GM23338 (cell line): ENCODE measurements at regions not wholly inside any gene's neighbourhood (a gene's known extent, or its start where the extent isn't known, plus 50 kb on each side); places are given as distances from the start of the nearest gene placed in this dataset.

Experiments
- ATAC-seq: fragments of 200-7000 bp; cut with Tn5 transposase; 3 replicates; pipeline ENCODE4 v1.9.1; 2020
- DNase-seq: peaks from one replicate; pipeline ENCODE4 v3.0.0-alpha.2; 2015; ENCODE audit warnings: low spot score
- H2AFZ ChIP-seq: fragments of 200-600 bp; sonication (generic); 2 replicates; pipeline ENCODE4 v1.8.0; 2016; ENCODE audit warnings: antibody characterized with exemption, mild to moderate bottlenecking, moderate library complexity
- H3F3A ChIP-seq: fragments of 200-600 bp; sonication (generic); replicated peaks from 2 replicates; pipeline ENCODE4 v1.8.0; 2017; ENCODE audit warnings: antibody characterized with exemption, mixed run types, low read depth
- H3K27ac ChIP-seq: fragments of 200-600 bp; sonication (generic); 2 replicates; pipeline ENCODE4 v1.6.1; 2016; ENCODE audit warnings: low read depth
- H3K27me3 ChIP-seq: fragments of 200-600 bp; sonication (generic); 2 replicates; pipeline ENCODE4 v1.8.0; 2016; ENCODE audit warnings: mild to moderate bottlenecking, mixed run types, moderate library complexity; ENCODE audit not compliant: insufficient read depth
- H3K36me3 ChIP-seq: fragments of 200-600 bp; sonication (generic); 2 replicates; pipeline ENCODE4 v1.8.0; 2016; ENCODE audit warnings: mild to moderate bottlenecking; ENCODE audit not compliant: insufficient read depth
- H3K4me1 ChIP-seq: fragments of 200-600 bp; sonication (generic); 2 replicates; pipeline ENCODE4 v1.8.0; 2016; ENCODE audit warnings: mild to moderate bottlenecking, moderate library complexity; ENCODE audit not compliant: insufficient read depth
- H3K4me2 ChIP-seq: fragments of 200-600 bp; sonication (generic); 2 replicates; pipeline ENCODE4 v1.7.1; 2017; ENCODE audit warnings: mixed run types
- H3K4me3 ChIP-seq: fragments of 200-600 bp; sonication (generic); 2 replicates; pipeline ENCODE4 v1.6.1; 2016; ENCODE audit warnings: mixed run types
- H3K79me2 ChIP-seq: fragments of 200-600 bp; sonication (generic); replicated peaks from 2 replicates; pipeline ENCODE4 v1.8.0; 2017; ENCODE audit warnings: mild to moderate bottlenecking; ENCODE audit not compliant: insufficient read depth
- H3K9me2 ChIP-seq: fragments of 200-600 bp; sonication (generic); 2 replicates; pipeline ENCODE4 v1.8.0; 2017; ENCODE audit not compliant: insufficient read depth
- H4K20me1 ChIP-seq: fragments of 200-600 bp; sonication (generic); replicated peaks from 2 replicates; pipeline ENCODE4 v1.8.0; 2017; ENCODE audit warnings: mild to moderate bottlenecking; ENCODE audit not compliant: insufficient read depth
- H3K27ac Mint-ChIP-seq: 2 replicates; pipeline ENCODE4 v1.8.0; 2020; ENCODE audit warnings: inconsistent platforms, mild to moderate bottlenecking, moderate library complexity, mixed read lengths
- H3K27me3 Mint-ChIP-seq: 3 replicates; pipeline ENCODE4 v1.8.0; 2022; ENCODE audit warnings: low read depth, mild to moderate bottlenecking, moderate library complexity, mixed read lengths, inconsistent platforms; ENCODE audit not compliant: insufficient read depth, poor library complexity
- H3K36me3 Mint-ChIP-seq: 3 replicates; pipeline ENCODE4 v1.8.0; 2021; ENCODE audit warnings: low read depth, mild to moderate bottlenecking, inconsistent platforms, moderate library complexity, mixed read lengths
- H3K4me1 Mint-ChIP-seq: 3 replicates; pipeline ENCODE4 v1.8.0; 2020; ENCODE audit warnings: mild to moderate bottlenecking, inconsistent platforms, mixed read lengths
- H3K4me3 Mint-ChIP-seq: 3 replicates; pipeline ENCODE4 v1.8.0; 2021; ENCODE audit warnings: moderate library complexity, mild to moderate bottlenecking, inconsistent platforms, mixed read lengths
- H3K9me3 Mint-ChIP-seq: 3 replicates; pipeline ENCODE4 v1.8.0; 2020; ENCODE audit warnings: moderate library complexity, mild to moderate bottlenecking, inconsistent platforms, mixed read lengths
- CREB1 ChIP-seq: fragments of 250-450 bp; sonication (Bioruptor Pico); IDR thresholded peaks from 2 replicates; pipeline ENCODE4 v1.5.0; 2020; ENCODE audit warnings: low read depth, mild to moderate bottlenecking, moderate library complexity
- CTCF ChIP-seq, 2 experiments: fragments of 200-600 bp in 1 of 2; sonication (generic) in 1 of 2; conservative IDR thresholded peaks; 2 replicates each; pipeline versions ENCODE4 v1.5.1 to v1.6.1; 2016 to 2017; ENCODE audit warnings: antibody characterized with exemption in 2 of 2, low read depth in 2 of 2, mild to moderate bottlenecking in 2 of 2, moderate library complexity in 1 of 2
- ETS1 ChIP-seq: IDR thresholded peaks from 2 replicates; pipeline ENCODE4 v1.6.1; 2016; ENCODE audit warnings: antibody characterized with exemption
- EZH2 ChIP-seq: fragments of 200-600 bp; sonication (generic); IDR thresholded peaks from one replicate; pipeline ENCODE4 v1.8.0; 2017; ENCODE audit warnings: antibody characterized with exemption, mild to moderate bottlenecking, low read depth; ENCODE audit not compliant: unreplicated experiment
- EZH2phosphoT487 ChIP-seq: fragments of 200-600 bp; sonication (generic); IDR thresholded peaks from one replicate; pipeline ENCODE4 v1.8.1; 2018; ENCODE audit warnings: antibody characterized with exemption; ENCODE audit not compliant: unreplicated experiment
- JUNB ChIP-seq: IDR thresholded peaks from one replicate; pipeline ENCODE4 v1.6.1; 2016; ENCODE audit warnings: antibody characterized with exemption; ENCODE audit not compliant: unreplicated experiment
- NANOG ChIP-seq: IDR thresholded peaks from 2 replicates; pipeline ENCODE4 v1.6.1; 2016; ENCODE audit warnings: antibody characterized with exemption, borderline replicate concordance
- POLR2AphosphoS5 ChIP-seq: IDR thresholded peaks from 2 replicates; pipeline ENCODE4 v1.6.1; 2016; ENCODE audit warnings: antibody characterized with exemption, low read depth
- REST ChIP-seq: IDR thresholded peaks from one replicate; pipeline ENCODE4 v1.6.1; 2018; ENCODE audit warnings: antibody characterized with exemption; ENCODE audit not compliant: unreplicated experiment
- STAT1 ChIP-seq: IDR thresholded peaks from one replicate; pipeline ENCODE4 v1.6.1; 2016; ENCODE audit warnings: antibody characterized with exemption; ENCODE audit not compliant: unreplicated experiment
- ZNF114 ChIP-seq: fragments of 250-450 bp; sonication (Bioruptor Pico); IDR thresholded peaks from 2 replicates; pipeline ENCODE4 v1.5.0; 2020; ENCODE audit warnings: mild to moderate bottlenecking, moderate library complexity
- ZNF331 ChIP-seq: fragments of 250-450 bp; sonication (Bioruptor Pico); IDR thresholded peaks from 2 replicates; pipeline ENCODE4 v1.5.0; 2020; ENCODE audit warnings: low read depth, mild to moderate bottlenecking, moderate library complexity
- ZNF462 ChIP-seq: fragments of 250-450 bp; sonication (Bioruptor Pico); IDR thresholded peaks from 2 replicates; pipeline ENCODE4 v1.5.0; 2020; ENCODE audit warnings: mild to moderate bottlenecking, moderate library complexity

- Histone ChIP-seq H2AFZ (no peak overlapping the region), H3K27me3 (no peaks in the 10 kb centered on the region), H3F3A (no peaks in the 10 kb centered on the region), H3K27ac (no peak overlapping the region), H3K4me1 (peaks cover 18% of the 10 kb centered on the region), H3K4me2 (no peak overlapping the region), H3K4me3 (no peak overlapping the region), H4K20me1 (no peaks in the 10 kb centered on the region), H3K79me2 (peaks cover 36% of the 10 kb centered on the region), H3K36me3 (no peaks in the 10 kb centered on the region), H3K9me2 (no peaks in the 10 kb centered on the region; the same call in 1 of the 2 replicates)
- Mint-ChIP-seq H3K4me1 (peaks cover 33% of the 10 kb centered on the region), H3K36me3 (peaks cover 43% of the 10 kb centered on the region), H3K27me3 (peaks cover 3% of the 10 kb centered on the region), H3K4me3 (no peak overlapping the region), H3K27ac (no peak overlapping the region), H3K9me3 (no peaks in the 10 kb centered on the region; the same call in 1 of the 3 replicates)
- ATAC-seq (no peak), DNase-seq (no peak)
- TF ChIP-seq REST, result no peak
- TF ChIP-seq NANOG, result no peak
- no peak for TF ChIP-seq ZNF462 (CRISPR knock-in tag)
- TF ChIP-seq POLR2AphosphoS5, result no peak
- no peak for TF ChIP-seq STAT1
- no peak for TF ChIP-seq ETS1
- TF ChIP-seq EZH2phosphoT487, result no peak
- no peak for TF ChIP-seq ZNF114 (CRISPR knock-in tag)
- TF ChIP-seq ZNF331, result no peak
- no peak for TF ChIP-seq CTCF (conservative IDR thresholded peaks at IDR 0.05; ENCODE audit: low read depth in 2 of 2)
- no peak for TF ChIP-seq CREB1
- TF ChIP-seq JUNB, result no peak
- TF ChIP-seq EZH2, result no peak
Measured at GRCh38 chr6:21914121-21914973, 320.8 kb downstream of the SOX4 start.
